ENCODE measurements at regions not wholly inside any gene's neighbourhood (a gene's known extent, or its start where the extent isn't known, plus 50 kb on each side); places are given as distances from the start of the nearest gene placed in this dataset.

DNA sequence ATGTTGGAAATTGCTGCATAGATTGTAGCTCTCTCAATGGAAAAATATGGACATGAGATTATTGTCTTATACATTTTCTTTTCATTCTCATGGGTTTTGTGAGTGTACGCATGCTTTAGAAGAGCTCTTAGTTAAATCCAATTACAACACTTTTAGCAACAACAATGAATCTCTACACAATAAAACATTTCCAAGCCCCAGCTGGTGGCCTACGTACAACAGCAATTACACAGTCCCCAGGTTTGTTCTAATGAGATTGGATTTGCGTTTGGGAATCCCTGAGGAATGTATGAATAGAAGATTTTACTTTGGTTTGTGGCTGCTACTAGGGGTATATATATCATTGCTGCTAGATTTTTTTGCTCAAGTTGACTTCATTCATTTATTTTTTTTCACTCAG lies 98.6 kb downstream of the FHDC1 start:
- H3K4me1 ChIP-seq: peaks cover 5% of the 10 kb centered on the region
- no peak for TF ChIP-seq POLR2A (IDR thresholded peaks at IDR 0.05)
- TF ChIP-seq EP300 (IDR thresholded peaks at IDR 0.05): no peak
- no peak for TF ChIP-seq POLR2AphosphoS5 (IDR thresholded peaks at IDR 0.05)
- TF ChIP-seq, protein P1, sequence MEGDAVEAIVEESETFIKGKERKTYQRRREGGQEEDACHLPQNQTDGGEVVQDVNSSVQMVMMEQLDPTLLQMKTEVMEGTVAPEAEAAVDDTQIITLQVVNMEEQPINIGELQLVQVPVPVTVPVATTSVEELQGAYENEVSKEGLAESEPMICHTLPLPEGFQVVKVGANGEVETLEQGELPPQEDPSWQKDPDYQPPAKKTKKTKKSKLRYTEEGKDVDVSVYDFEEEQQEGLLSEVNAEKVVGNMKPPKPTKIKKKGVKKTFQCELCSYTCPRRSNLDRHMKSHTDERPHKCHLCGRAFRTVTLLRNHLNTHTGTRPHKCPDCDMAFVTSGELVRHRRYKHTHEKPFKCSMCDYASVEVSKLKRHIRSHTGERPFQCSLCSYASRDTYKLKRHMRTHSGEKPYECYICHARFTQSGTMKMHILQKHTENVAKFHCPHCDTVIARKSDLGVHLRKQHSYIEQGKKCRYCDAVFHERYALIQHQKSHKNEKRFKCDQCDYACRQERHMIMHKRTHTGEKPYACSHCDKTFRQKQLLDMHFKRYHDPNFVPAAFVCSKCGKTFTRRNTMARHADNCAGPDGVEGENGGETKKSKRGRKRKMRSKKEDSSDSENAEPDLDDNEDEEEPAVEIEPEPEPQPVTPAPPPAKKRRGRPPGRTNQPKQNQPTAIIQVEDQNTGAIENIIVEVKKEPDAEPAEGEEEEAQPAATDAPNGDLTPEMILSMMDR (IDR thresholded peaks at IDR 0.05): no peak
- no peaks in the 10 kb centered on the region for H3K36me3 ChIP-seq
- DNase-seq (ENCODE audit: low spot score in 2 of 2): no peak
- H3K9me3 ChIP-seq: no peaks in the 10 kb centered on the region
- H3K27me3 ChIP-seq: no peaks in the 10 kb centered on the region
- WGBS: 68% methylated on average over 3 of the region's 3 CpGs
- no peak overlapping the region for H3K27ac ChIP-seq
- no peak overlapping the region for H3K4me3 ChIP-seq

DNA sequence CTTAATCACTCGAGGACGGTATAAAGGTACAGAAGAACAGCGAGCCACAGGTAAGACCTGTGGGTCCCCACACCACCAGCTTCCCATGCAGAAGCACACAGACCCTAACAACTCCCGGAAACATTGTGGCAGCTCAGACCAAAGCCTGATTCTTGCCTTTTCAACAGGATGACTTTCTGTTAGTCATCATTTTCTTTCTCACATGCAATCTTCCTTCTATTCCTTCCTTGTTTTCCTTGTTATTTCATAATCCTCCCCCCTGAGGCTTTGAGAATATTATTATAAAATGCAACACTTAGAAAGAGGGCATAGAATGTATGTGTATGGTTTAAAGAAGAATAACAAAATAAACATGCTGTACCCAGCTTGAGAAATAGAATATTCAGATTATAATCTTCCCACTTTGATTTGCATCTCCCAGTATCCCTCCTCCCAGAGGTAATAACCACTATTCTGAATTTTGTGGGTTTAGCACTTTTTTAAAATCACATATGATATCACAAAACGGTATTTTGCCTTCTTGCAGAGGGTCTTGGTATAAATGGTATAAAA lies 100.9 kb downstream of the FHDC1 start:
- H3K36me3 ChIP-seq: no peaks in the 10 kb centered on the region
- H3K9me3 ChIP-seq: peaks cover 6% of the 10 kb centered on the region
- no peak overlapping the region for H3K4me3 ChIP-seq
- H3K27me3 ChIP-seq: no peaks in the 10 kb centered on the region
- TF ChIP-seq POLR2A (IDR thresholded peaks at IDR 0.05) (no peak), POLR2AphosphoS5 (IDR thresholded peaks at IDR 0.05) (no peak), EP300 (IDR thresholded peaks at IDR 0.05) (no peak)
- TF ChIP-seq, protein P1 (IDR thresholded peaks at IDR 0.05): no peak
- no peak for DNase-seq (ENCODE audit: low spot score in 2 of 2)
- no peak overlapping the region for H3K27ac ChIP-seq
- WGBS: 72% methylated on average over 5 of the region's 5 CpGs
- peaks cover 5% of the 10 kb centered on the region for H3K4me1 ChIP-seq

DNA sequence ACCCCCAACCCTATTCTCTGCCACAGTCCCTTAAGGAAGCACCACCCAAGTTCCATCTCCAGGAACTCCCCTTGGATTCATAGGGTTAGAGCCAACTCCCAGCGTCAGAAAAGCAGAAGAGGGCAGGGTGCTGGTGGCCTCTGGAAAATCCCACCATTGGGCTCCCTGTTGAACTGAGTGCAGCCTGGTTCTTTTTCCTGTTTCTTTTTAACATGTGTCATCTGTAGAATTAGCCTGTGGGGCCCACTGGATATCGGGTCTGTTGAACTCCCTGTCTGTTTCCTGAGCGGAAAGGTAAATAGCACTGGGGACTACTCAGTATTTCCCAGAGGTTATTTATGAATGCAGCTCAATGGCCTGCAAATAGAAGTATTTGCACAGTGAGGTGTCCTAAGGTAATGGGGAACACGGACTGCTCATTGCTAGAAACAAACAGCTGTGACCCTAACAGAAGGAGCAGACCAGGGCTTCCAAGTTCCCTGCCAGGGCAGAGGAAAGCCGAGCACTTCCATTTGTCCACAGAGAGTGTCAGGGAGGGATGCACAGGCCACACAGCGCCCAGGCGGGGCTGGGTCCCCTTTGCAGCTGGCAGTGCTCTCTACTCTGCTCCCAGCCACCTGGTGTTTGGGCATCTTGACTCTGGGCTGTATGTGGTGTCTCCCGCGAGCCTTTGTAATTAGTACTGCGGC lies 102.6 kb downstream of the FHDC1 start:
- no peak for TF ChIP-seq POLR2A (IDR thresholded peaks at IDR 0.05)
- TF ChIP-seq POLR2AphosphoS5 (IDR thresholded peaks at IDR 0.05): no peak
- TF ChIP-seq, protein P1 (IDR thresholded peaks at IDR 0.05): no peak
- no peak for TF ChIP-seq EP300 (IDR thresholded peaks at IDR 0.05)
- Histone ChIP-seq H3K27me3 (no peaks in the 10 kb centered on the region), H3K27ac (no peak overlapping the region), H3K9me3 (peaks cover 6% of the 10 kb centered on the region), H3K36me3 (no peaks in the 10 kb centered on the region), H3K4me3 (no peak overlapping the region), H3K4me1 (peaks cover 5% of the 10 kb centered on the region)
- WGBS: 58% methylated on average over 9 of the region's 10 CpGs
- DNase-seq (ENCODE audit: low spot score in 2 of 2): no peak

DNA sequence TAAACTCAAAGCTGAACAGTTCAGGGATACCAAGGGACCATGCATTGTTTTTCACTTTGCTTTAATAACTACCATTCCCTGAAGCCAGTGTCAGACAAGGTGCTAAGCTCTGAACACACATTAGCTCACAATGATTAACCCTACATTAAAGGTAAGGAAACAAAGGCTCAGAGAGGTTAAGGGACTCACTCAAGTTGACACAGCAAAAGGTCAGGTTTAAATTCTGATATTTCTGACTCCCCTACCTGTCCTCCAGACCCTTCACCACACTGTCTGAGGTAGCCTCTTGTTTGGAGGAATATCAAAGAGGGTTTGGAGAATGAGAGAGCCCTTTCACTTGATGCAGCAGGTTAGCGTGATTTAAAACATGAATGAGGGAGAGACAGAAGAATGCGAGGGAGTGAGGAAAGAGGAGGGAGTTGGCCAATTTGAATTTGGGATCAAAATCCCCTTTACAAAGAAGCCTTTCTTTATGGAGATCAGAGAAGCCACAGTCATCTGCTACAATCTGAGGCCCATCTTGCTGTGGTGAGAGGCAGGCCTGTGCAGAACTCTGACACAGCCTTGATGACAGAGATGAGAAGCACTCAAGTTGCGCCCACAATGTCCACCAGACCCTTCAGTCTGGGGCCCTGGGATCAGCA lies 103.5 kb downstream of the FHDC1 start:
- Histone ChIP-seq H3K36me3 (no peaks in the 10 kb centered on the region), H3K27ac (no peak overlapping the region), H3K9me3 (peaks cover 6% of the 10 kb centered on the region), H3K4me3 (no peak overlapping the region), H3K4me1 (peaks cover 5% of the 10 kb centered on the region), H3K27me3 (no peaks in the 10 kb centered on the region)
- 79% methylated on average over 3 of the region's 3 CpGs for WGBS
- no peak for DNase-seq (ENCODE audit: low spot score in 2 of 2)
- TF ChIP-seq POLR2AphosphoS5 (IDR thresholded peaks at IDR 0.05) (no peak), EP300 (IDR thresholded peaks at IDR 0.05) (no peak), POLR2A (IDR thresholded peaks at IDR 0.05) (no peak)
- TF ChIP-seq, protein P1 (IDR thresholded peaks at IDR 0.05): no peak

DNA sequence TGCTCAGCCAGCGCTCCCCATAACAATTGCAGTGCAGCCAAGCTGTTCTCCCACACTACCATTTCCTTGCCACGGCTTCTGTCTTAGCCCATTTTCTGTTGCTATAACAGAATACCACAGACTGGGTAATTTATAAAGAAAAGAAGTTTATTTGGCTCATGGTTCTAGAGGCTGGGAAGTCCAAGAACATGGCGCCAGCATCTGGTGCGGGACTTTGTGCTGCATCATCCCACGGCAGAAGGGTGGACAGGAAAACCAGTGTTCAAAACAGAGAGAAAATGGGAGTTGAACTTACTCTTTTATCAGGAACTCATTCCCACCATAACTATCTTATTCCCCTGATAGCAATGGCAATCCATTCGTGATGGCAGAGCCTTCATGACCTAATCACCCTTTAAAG lies 104.6 kb downstream of the FHDC1 start:
- H3K36me3 ChIP-seq: no peaks in the 10 kb centered on the region
- H3K9me3 ChIP-seq: peaks cover 6% of the 10 kb centered on the region
- no peak overlapping the region for H3K27ac ChIP-seq
- DNase-seq (ENCODE audit: low spot score in 2 of 2): no peak
- H3K4me1 ChIP-seq: peaks cover 5% of the 10 kb centered on the region
- WGBS: 90% methylated on average over 6 of the region's 6 CpGs
- TF ChIP-seq POLR2A (IDR thresholded peaks at IDR 0.05): no peak
- no peak for TF ChIP-seq POLR2AphosphoS5 (IDR thresholded peaks at IDR 0.05)
- TF ChIP-seq, protein P1 (IDR thresholded peaks at IDR 0.05): no peak
- TF ChIP-seq EP300 (IDR thresholded peaks at IDR 0.05): no peak
- no peaks in the 10 kb centered on the region for H3K27me3 ChIP-seq
- H3K4me3 ChIP-seq: no peak overlapping the region

Measured in suprapubic skin (tissue), 4 donors.